Right cardiac atrium (tissue), 5 donors: ENCODE measurements at regions not wholly inside any gene's neighbourhood (a gene's known extent, or its start where the extent isn't known, plus 50 kb on each side); places are given as distances from the start of the nearest gene placed in this dataset.
"Not testable (repeated sequence)": the region's sequence is repeated elsewhere in the genome, so short reads cannot be mapped to it uniquely, and the experiment has no call there.

Source experiments
- ATAC-seq, 2 donors: fragments of 200-7000 bp; cut with Tn5 transposase; one replicate each; pipeline versions ENCODE4 v1.8.0 to v1.9.1; 2020; ENCODE audit warnings: moderate library complexity in 2 of 2, mild to moderate bottlenecking in 1 of 2
- DNase-seq, 3 donors: peaks; one replicate each; pipeline ENCODE4 v3.0.0-alpha.2; 2020
- H3K27ac ChIP-seq: one replicate; pipeline ENCODE4 v1.5.1; 2013; ENCODE audit warnings: mild to moderate bottlenecking, low read length, control low read depth, moderate library complexity
- H3K27me3 ChIP-seq: one replicate; pipeline ENCODE4 v1.6.1; 2013; ENCODE audit not compliant: control insufficient read depth, insufficient read depth
- H3K4me1 ChIP-seq: one replicate; pipeline ENCODE4 v1.6.1; 2013; ENCODE audit warnings: low read length; ENCODE audit not compliant: control insufficient read depth, insufficient read depth
- H3K4me3 ChIP-seq: one replicate; pipeline ENCODE4 v1.5.1; 2013; ENCODE audit warnings: low read length, control low read depth
- H3K9me3 ChIP-seq: one replicate; pipeline ENCODE4 v1.6.1; 2013; ENCODE audit warnings: low read length; ENCODE audit not compliant: control insufficient read depth
- WGBS: extraction: QIAGEN DNeasy Blood & Tissue Kit; methylation state at CpG from one replicate; pipeline ENCODE4 v1.1.7; 2013; 5-methylcytosine and 5-hydroxymethylcytosine counted together
- intact Hi-C, 4 donors: fragments of 100-400 bp; cut with DNase I; formaldehyde crosslinking; loops; one replicate each; pipeline versions ENCODE4 v1.11.0 to v1.14.0; 2022 to 2023
- donor health status: healthy with polysubstance abuse.
- donor health status: DM: no; HTN: yes; CAD: no.
- donor health status: DM: no; HTN: no; CAD: no.
- donor health status: DM: no; HTN: yes; CAD: no; lungs with severe emphysema.
- donor health status: DM: yes; HTN: yes; CAD: no.

GRCh38 chr13:52565324-52565723 is 76.9 kb upstream of the HNRNPA1L2 start:
- 85% methylated on average over 4 of the region's 4 CpGs for WGBS
- DNase-seq, intact Hi-C loops: not testable (repeated sequence)

GRCh38 chr13:52569904-52570602 is 72.2 kb upstream of the HNRNPA1L2 start:
- WGBS, result 8% methylated on average over 3 of the region's 9 CpGs
- not testable (repeated sequence) for H3K4me1 ChIP-seq

More at GRCh38 chr13:52565324-52565723, 76.9 kb upstream of the HNRNPA1L2 start:
- not testable (repeated sequence) for H3K27ac ChIP-seq, H3K27me3 ChIP-seq, H3K9me3 ChIP-seq, ATAC-seq, H3K4me3 ChIP-seq, H3K4me1 ChIP-seq

GRCh38 chr13:52571163-52571562 is 71.1 kb upstream of the HNRNPA1L2 start:
- H3K27me3 ChIP-seq, H3K4me1 ChIP-seq, H3K27ac ChIP-seq, H3K4me3 ChIP-seq, DNase-seq, ATAC-seq, H3K9me3 ChIP-seq, intact Hi-C loops: not testable (repeated sequence)
- WGBS, result 90% methylated on average over 2 of the region's 3 CpGs

More at GRCh38 chr13:52569904-52570602, 72.2 kb upstream of the HNRNPA1L2 start:
- H3K27me3 ChIP-seq, H3K4me3 ChIP-seq, H3K9me3 ChIP-seq, intact Hi-C loops, H3K27ac ChIP-seq: not testable (repeated sequence)
- ATAC-seq (peak; percentile 93 to 95), DNase-seq (peak in 2 of 3 donors; percentile 54 to 69)

- H3K27ac ChIP-seq, H3K4me1 ChIP-seq, ATAC-seq, DNase-seq, H3K9me3 ChIP-seq, H3K4me3 ChIP-seq, intact Hi-C loops, H3K27me3 ChIP-seq: not testable (repeated sequence)
- WGBS, result 31% methylated on average over 2 of the region's 2 CpGs
Measured at GRCh38 chr13:52582962-52583361, 59.3 kb upstream of the HNRNPA1L2 start.
